Hematopoietic multipotent progenitor cell treated with erythropoietin and hydrocortisone succinate and interleukin-3 and kit ligand, for 17 days (in vitro differentiated cells): ENCODE measurements at regions not wholly inside any gene's neighbourhood (a gene's known extent, or its start where the extent isn't known, plus 50 kb on each side); places are given as distances from the start of the nearest gene placed in this dataset.

Experiments
- DNase-seq: peaks from one replicate; pipeline ENCODE4 v3.0.0-alpha.2; 2015; ENCODE audit warnings: low spot score

- DNase-seq, result no peak
Measured at GRCh38 chr1:224486801-224487583, 52.4 kb upstream of the WDR26 start.

GRCh38 chr1:224488806-224489499 is 54.4 kb upstream of the WDR26 start:
- no peak for DNase-seq

GRCh38 chr1:224489534-224490365 is 55.2 kb upstream of the WDR26 start:
- DNase-seq, result peak; percentile 34

- DNase-seq, result no peak
Measured at GRCh38 chr1:224490549-224491537, 56.2 kb upstream of the WDR26 start.

- DNase-seq, result no peak
Measured at GRCh38 chr1:224492015-224492414, 57.4 kb upstream of the WDR26 start.

- DNase-seq, result no peak
Measured at GRCh38 chr1:224492632-224493031, 58.0 kb upstream of the WDR26 start.

- no peak for DNase-seq
Measured at GRCh38 chr1:224493269-224493668, 58.7 kb upstream of the WDR26 start.

- DNase-seq, result peak; percentile 12
Measured at GRCh38 chr1:224494343-224494742, 59.7 kb upstream of the WDR26 start.

GRCh38 chr1:224495866-224496265 is 61.3 kb upstream of the WDR26 start:
- DNase-seq, result no peak

GRCh38 chr1:224496826-224497225 is 62.2 kb upstream of the WDR26 start:
- DNase-seq, result no peak

GRCh38 chr1:224497714-224498573 is 63.3 kb upstream of the WDR26 start:
- DNase-seq, result peak; percentile 56

- no peak for DNase-seq
Measured at GRCh38 chr1:224498574-224499170, 64.1 kb upstream of the WDR26 start.

GRCh38 chr1:224499204-224499603 is 64.6 kb upstream of the WDR26 start:
- peak; percentile 84 for DNase-seq

- DNase-seq, result peak; percentile 62
Measured at GRCh38 chr1:224500796-224501195, 66.2 kb upstream of the WDR26 start.

GRCh38 chr1:224501836-224502235 is 67.2 kb upstream of the WDR26 start:
- peak; percentile 31 for DNase-seq

- peak; percentile 79 for DNase-seq
Measured at GRCh38 chr1:224502459-224503160, 68.0 kb upstream of the WDR26 start.

- DNase-seq, result peak; percentile 98
Measured at GRCh38 chr1:224503161-224504118, 68.8 kb upstream of the WDR26 start.
